ENCODE measurements at regions not wholly inside any gene's neighbourhood (a gene's known extent, or its start where the extent isn't known, plus 50 kb on each side); places are given as distances from the start of the nearest gene placed in this dataset.

GRCh38 chr2:17258861-17259260 is 259.4 kb downstream of the RAD51AP2 start:
- H3K4me3 ChIP-seq (ENCODE audit: control insufficient read depth in 2 of 3, extremely low read depth in 1 of 3, insufficient read depth in 2 of 3, low read depth in 1 of 3, low read length in 3 of 3): no peak overlapping the region
- DNase-seq (ENCODE audit: low read depth, low spot score): no peak
- H3K27ac ChIP-seq (ENCODE audit: control insufficient read depth, insufficient read depth, low read length): no peak overlapping the region
- TF ChIP-seq, protein P1, sequence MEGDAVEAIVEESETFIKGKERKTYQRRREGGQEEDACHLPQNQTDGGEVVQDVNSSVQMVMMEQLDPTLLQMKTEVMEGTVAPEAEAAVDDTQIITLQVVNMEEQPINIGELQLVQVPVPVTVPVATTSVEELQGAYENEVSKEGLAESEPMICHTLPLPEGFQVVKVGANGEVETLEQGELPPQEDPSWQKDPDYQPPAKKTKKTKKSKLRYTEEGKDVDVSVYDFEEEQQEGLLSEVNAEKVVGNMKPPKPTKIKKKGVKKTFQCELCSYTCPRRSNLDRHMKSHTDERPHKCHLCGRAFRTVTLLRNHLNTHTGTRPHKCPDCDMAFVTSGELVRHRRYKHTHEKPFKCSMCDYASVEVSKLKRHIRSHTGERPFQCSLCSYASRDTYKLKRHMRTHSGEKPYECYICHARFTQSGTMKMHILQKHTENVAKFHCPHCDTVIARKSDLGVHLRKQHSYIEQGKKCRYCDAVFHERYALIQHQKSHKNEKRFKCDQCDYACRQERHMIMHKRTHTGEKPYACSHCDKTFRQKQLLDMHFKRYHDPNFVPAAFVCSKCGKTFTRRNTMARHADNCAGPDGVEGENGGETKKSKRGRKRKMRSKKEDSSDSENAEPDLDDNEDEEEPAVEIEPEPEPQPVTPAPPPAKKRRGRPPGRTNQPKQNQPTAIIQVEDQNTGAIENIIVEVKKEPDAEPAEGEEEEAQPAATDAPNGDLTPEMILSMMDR (optimal IDR thresholded peaks at IDR 0.05 in 1 of 3, IDR thresholded peaks at IDR 0.05 in 1 of 3, conservative IDR thresholded peaks at IDR 0.05 in 1 of 3; ENCODE audit: extremely low read depth in 1 of 3, insufficient read depth in 2 of 3, low read length in 3 of 3): no peak
- no peak for TF ChIP-seq EZH2 (IDR thresholded peaks at IDR 0.05; ENCODE audit: low read length)
- H3K9ac ChIP-seq (ENCODE audit: control insufficient read depth, extremely low read depth, insufficient read depth, low read length): no peak overlapping the region
- H3K9me1 ChIP-seq (ENCODE audit: control insufficient read depth, extremely low read depth, insufficient read depth, low read length): no peaks in the 10 kb centered on the region
- no peaks in the 10 kb centered on the region for H3K79me2 ChIP-seq (ENCODE audit: control insufficient read depth, insufficient read depth, low read length)
- no peaks in the 10 kb centered on the region for H3K4me1 ChIP-seq (ENCODE audit: control insufficient read depth, extremely low read depth, insufficient read depth, low read length)
- H3K9me3 ChIP-seq (ENCODE audit: control insufficient read depth, low read depth, low read length): no peaks in the 10 kb centered on the region
- H4K20me1 ChIP-seq (ENCODE audit: control insufficient read depth, extremely low read depth, insufficient read depth, low read length): no peaks in the 10 kb centered on the region
- no peak overlapping the region for H2AFZ ChIP-seq (ENCODE audit: control insufficient read depth, low read length)
- H3K4me2 ChIP-seq (ENCODE audit: control insufficient read depth, extremely low read depth, insufficient read depth, low read depth, low read length): no peak overlapping the region
- no peaks in the 10 kb centered on the region for H3K27me3 ChIP-seq (ENCODE audit: control insufficient read depth, extremely low read depth, insufficient read depth, low read length)
- no peaks in the 10 kb centered on the region for H3K36me3 ChIP-seq (ENCODE audit: control insufficient read depth in 2 of 2, extremely low read depth in 1 of 2, insufficient read depth in 2 of 2, low read length in 2 of 2)
- dilution Hi-C loops (cut with MboI; ENCODE audit: extremely low pct_ligation_motif_present, low sequenced_read_pairs): no loop called here
- no peak for FAIRE-seq

DNA sequence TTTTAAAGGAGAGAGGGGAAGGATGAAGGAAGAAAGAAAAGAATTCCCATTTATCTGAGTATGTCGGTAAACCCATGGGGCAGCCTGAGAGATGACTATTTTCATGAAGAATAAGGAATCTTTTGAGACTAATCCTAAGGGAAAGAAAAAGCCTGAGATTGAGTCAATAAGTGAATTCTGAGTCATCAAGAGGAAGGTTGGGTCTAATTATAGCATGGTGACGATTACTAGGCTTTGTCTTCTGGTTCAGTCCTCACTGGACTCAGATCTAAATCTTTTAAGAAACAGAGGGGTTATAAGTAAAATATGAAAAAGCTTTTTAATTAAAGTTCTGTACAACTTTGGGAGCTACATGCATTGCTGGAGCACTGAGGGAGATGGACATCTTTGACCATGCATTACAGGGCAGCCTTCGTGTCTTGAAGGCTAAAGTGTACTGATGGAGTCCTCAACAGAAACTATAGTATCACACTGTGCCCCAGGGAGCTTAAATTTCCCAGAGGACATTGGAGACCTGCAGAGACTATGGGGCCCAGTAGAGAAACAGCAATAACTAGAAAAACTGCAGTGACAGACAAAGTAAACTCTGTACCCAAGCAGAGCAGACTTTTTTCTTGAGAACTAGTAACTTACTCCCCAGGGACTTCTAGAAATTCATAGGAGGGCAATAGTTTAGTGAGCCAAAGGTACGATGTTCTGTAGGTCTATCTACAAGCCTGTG is 260.9 kb downstream of the RAD51AP2 start:
- H3K9me3 ChIP-seq (ENCODE audit: control insufficient read depth, low read depth, low read length): no peaks in the 10 kb centered on the region
- no peaks in the 10 kb centered on the region for H3K4me1 ChIP-seq (ENCODE audit: control insufficient read depth, extremely low read depth, insufficient read depth, low read length)
- H2AFZ ChIP-seq (ENCODE audit: control insufficient read depth, low read length): no peak overlapping the region
- no peaks in the 10 kb centered on the region for H3K79me2 ChIP-seq (ENCODE audit: control insufficient read depth, insufficient read depth, low read length)
- H3K36me3 ChIP-seq (ENCODE audit: control insufficient read depth in 2 of 2, extremely low read depth in 1 of 2, insufficient read depth in 2 of 2, low read length in 2 of 2): no peaks in the 10 kb centered on the region
- H3K4me3 ChIP-seq (ENCODE audit: control insufficient read depth in 2 of 3, extremely low read depth in 1 of 3, insufficient read depth in 2 of 3, low read depth in 1 of 3, low read length in 3 of 3): no peak overlapping the region
- no peaks in the 10 kb centered on the region for H3K27me3 ChIP-seq (ENCODE audit: control insufficient read depth, extremely low read depth, insufficient read depth, low read length)
- TF ChIP-seq EZH2 (IDR thresholded peaks at IDR 0.05; ENCODE audit: low read length): no peak
- TF ChIP-seq, protein P1 (optimal IDR thresholded peaks at IDR 0.05 in 1 of 3, IDR thresholded peaks at IDR 0.05 in 1 of 3, conservative IDR thresholded peaks at IDR 0.05 in 1 of 3; ENCODE audit: extremely low read depth in 1 of 3, insufficient read depth in 2 of 3, low read length in 3 of 3): no peak
- H3K27ac ChIP-seq (ENCODE audit: control insufficient read depth, insufficient read depth, low read length): no peak overlapping the region
- H4K20me1 ChIP-seq (ENCODE audit: control insufficient read depth, extremely low read depth, insufficient read depth, low read length): no peaks in the 10 kb centered on the region
- no peak overlapping the region for H3K9ac ChIP-seq (ENCODE audit: control insufficient read depth, extremely low read depth, insufficient read depth, low read length)
- H3K4me2 ChIP-seq (ENCODE audit: control insufficient read depth, extremely low read depth, insufficient read depth, low read depth, low read length): no peak overlapping the region
- FAIRE-seq (no peak), DNase-seq (ENCODE audit: low read depth, low spot score) (no peak)
- dilution Hi-C loops (cut with MboI; ENCODE audit: extremely low pct_ligation_motif_present, low sequenced_read_pairs): no loop called here
- no peaks in the 10 kb centered on the region for H3K9me1 ChIP-seq (ENCODE audit: control insufficient read depth, extremely low read depth, insufficient read depth, low read length)
